Pancreas (tissue), 10 donors: ENCODE measurements at regions not wholly inside any gene's neighbourhood (a gene's known extent, or its start where the extent isn't known, plus 50 kb on each side); places are given as distances from the start of the nearest gene placed in this dataset.

ENCODE experiments used
- ATAC-seq, 4 donors: fragments of 200-7000 bp; cut with Tn5 transposase; one replicate each; pipeline versions ENCODE4 v1.8.0 to v1.9.1; 2020; ENCODE audit warnings: mild to moderate bottlenecking in 4 of 4, moderate library complexity in 4 of 4
- DNase-seq, 6 donors: peaks; one replicate each; pipeline ENCODE4 v3.0.0-alpha.2; 2020
- FAIRE-seq: peaks from 2 replicates; lab custom pipeline; 2012; peaks lifted over from hg19 to GRCh38; lab: Jason Lieb, UNC
- H3K27ac ChIP-seq, 4 donors: fragments of 200-600 bp; sonication (generic); 1 replicate in 3 of 4; 2 replicates in 1 of 4; pipeline versions ENCODE4 v1.5.0 to v1.8.0; 2020
- H3K27me3 ChIP-seq, 4 donors: fragments of 200-600 bp; one replicate each; pipeline ENCODE4 v1.8.0; 2021
- H3K36me3 ChIP-seq, 3 donors: fragments of 200-600 bp; sonication (generic) in 1 of 3; one replicate each; pipeline versions ENCODE4 v1.5.0 to v1.8.0; 2020 to 2021
- H3K4me1 ChIP-seq, 3 donors: fragments of 200-600 bp; one replicate each; pipeline ENCODE4 v1.8.0; 2021
- H3K4me3 ChIP-seq, 4 donors: fragments of 200-600 bp; sonication (generic) in 2 of 4; one replicate each; pipeline versions ENCODE4 v1.5.0 to v1.8.0; 2020 to 2021
- H3K9me3 ChIP-seq, 4 donors: fragments of 200-600 bp; one replicate each; pipeline ENCODE4 v1.8.0; 2021
- CTCF ChIP-seq, 4 donors: fragments of 200-600 bp; sonication (generic) in 3 of 4; IDR thresholded peaks; one replicate each; pipeline versions ENCODE4 v1.5.0 to v1.8.0; 2021; ENCODE audit warnings: antibody characterized with exemption in 4 of 4
- WGBS, 2 donors: extraction: QIAGEN DNeasy Blood & Tissue Kit; methylation state at CpG; one replicate each; pipeline ENCODE4 v1.1.7; 2013; 5-methylcytosine and 5-hydroxymethylcytosine counted together
- intact Hi-C, 3 donors: fragments of 100-400 bp; cut with DNase I; formaldehyde crosslinking; loops; one replicate each; pipeline versions ENCODE4 v1.11.1 to v1.14.2; 2022
- donor health status: healthy with polysubstance abuse.
- donor health status: DM: no; HTN: no; CAD: no; lungs with moderate emphysema.
- donor health status: DM: no; HTN: no; CAD: no.
- donor health status: control.
- donor health status: control.
- donor health status: Bipolar disorder and iron deficiency.
- donor health status: DM: yes; HTN: yes; CAD: no.
- donor health status: DM: no; HTN: no; CAD: no.
- donor health status: DM: no; HTN: no; CAD: no.
- donor health status: DM: yes; HTN: yes; CAD: no.

DNA sequence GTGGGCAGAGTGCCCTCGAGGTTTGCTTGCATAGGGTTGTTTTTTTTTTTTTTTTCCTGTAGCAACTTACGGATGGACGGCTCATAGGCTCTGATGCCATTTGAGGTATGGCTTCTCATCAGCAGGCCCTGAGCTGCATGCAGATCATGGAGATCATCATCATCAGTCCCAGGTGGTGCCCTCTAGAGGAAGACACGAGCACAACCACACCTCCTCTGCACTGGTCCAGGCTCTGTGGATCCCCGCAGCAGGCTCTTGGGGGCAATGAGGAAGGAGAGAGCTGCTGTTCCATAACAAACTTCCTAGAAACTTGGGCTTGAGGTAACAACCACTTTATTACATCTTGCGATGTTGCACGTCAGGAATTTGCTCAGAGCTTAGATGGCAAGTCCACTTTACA lies 132.7 kb upstream of the CXCL12 start:
- Histone ChIP-seq H3K36me3 (no peaks in the 10 kb centered on the region), H3K27ac (no peak overlapping the region), H3K9me3 (no peaks in the 10 kb centered on the region), H3K27me3 (no peaks in the 10 kb centered on the region), H3K4me3 (no peak overlapping the region), H3K4me1 (no peaks in the 10 kb centered on the region)
- peak in 1 of 4 donors; percentile 20 for TF ChIP-seq CTCF (IDR thresholded peaks at IDR 0.05)
- WGBS, 2 donors: 59 to 71% methylated on average over 7 of the region's 7 CpGs
- DNase-seq (no peak), ATAC-seq (no peak), FAIRE-seq (no peak)
- intact Hi-C loops: no loop called here

DNA sequence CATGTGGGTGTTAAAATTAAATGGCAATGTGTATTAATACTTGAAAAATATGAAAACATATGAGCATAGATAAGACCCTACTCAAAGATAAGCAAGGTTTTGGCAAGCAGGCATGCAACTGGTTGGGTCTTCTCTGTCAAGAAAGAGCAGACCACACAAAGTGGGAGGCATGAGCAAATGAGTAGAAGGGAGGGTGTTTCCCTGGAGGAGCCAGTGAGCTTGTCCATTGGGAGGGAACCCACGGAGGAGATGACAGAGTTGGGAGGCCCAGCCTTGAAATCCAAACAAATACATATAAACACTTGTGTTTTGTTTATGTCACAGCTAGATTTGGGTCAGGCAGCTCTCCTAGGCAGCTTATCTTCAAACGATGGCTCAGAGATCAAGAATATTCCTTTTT lies 134.5 kb upstream of the CXCL12 start:
- H3K4me3 ChIP-seq: no peak overlapping the region
- FAIRE-seq (no peak), ATAC-seq (no peak), DNase-seq (no peak)
- H3K27ac ChIP-seq: no peak overlapping the region
- intact Hi-C loops: no loop called here
- H3K4me1 ChIP-seq: no peaks in the 10 kb centered on the region
- no peaks in the 10 kb centered on the region for H3K27me3 ChIP-seq
- TF ChIP-seq CTCF (IDR thresholded peaks at IDR 0.05): no peak
- no peaks in the 10 kb centered on the region for H3K36me3 ChIP-seq
- H3K9me3 ChIP-seq: no peaks in the 10 kb centered on the region
- WGBS, 2 donors: 37 to 64% methylated on average over 2 of the region's 2 CpGs

GRCh38 chr10:44520651-44521050 lies 135.8 kb upstream of the CXCL12 start:
- no peaks in the 10 kb centered on the region for H3K9me3 ChIP-seq
- H3K27me3 ChIP-seq: no peaks in the 10 kb centered on the region
- FAIRE-seq: no peak
- no peaks in the 10 kb centered on the region for H3K36me3 ChIP-seq
- H3K4me1 ChIP-seq: no peaks in the 10 kb centered on the region
- no peak for ATAC-seq
- intact Hi-C loops: no loop called here
- TF ChIP-seq CTCF (IDR thresholded peaks at IDR 0.05): no peak
- H3K27ac ChIP-seq: no peak overlapping the region
- H3K4me3 ChIP-seq: no peak overlapping the region
- 76 to 94% methylated on average over 2 of the region's 2 CpGs for WGBS, 2 donors
- no peak for DNase-seq

DNA sequence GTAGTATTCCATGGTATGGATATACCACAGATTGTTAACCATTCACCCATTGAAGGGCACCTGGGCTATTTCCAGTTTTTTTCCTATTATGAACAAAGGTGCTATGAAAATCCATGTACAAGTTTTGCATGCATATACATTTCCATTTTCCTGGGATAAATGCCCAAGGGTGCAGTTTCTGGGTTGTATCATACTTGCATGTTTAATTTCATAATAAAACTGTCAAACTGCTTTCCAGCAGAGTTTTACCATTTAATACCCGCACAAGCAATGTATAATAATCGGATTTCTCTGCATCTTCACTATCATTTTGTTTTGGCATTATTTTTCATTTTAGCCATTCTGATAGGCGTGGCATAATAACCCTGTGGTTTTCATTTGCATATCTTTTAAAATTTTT lies 154.3 kb upstream of the CXCL12 start:
- Histone ChIP-seq H3K4me3 (no peak overlapping the region), H3K27ac (no peak overlapping the region), H3K9me3 (no peaks in the 10 kb centered on the region), H3K4me1 (no peaks in the 10 kb centered on the region), H3K27me3 (no peaks in the 10 kb centered on the region), H3K36me3 (no peaks in the 10 kb centered on the region)
- no peak for TF ChIP-seq CTCF (IDR thresholded peaks at IDR 0.05)
- ATAC-seq (no peak), DNase-seq (no peak), FAIRE-seq (no peak)
- 89 to 91% methylated on average over 3 of the region's 3 CpGs for WGBS, 2 donors
- intact Hi-C loops: no loop called here

- FAIRE-seq: no peak
- intact Hi-C loops: no loop called here
- H3K4me1 ChIP-seq: no peaks in the 10 kb centered on the region
These were observed 167.8 kb upstream of the CXCL12 start for GRCh38 chr10:44552726-44553125.

More at GRCh38 chr10:44552726-44553125, 167.8 kb upstream of the CXCL12 start:
- Histone ChIP-seq H3K4me3 (no peak overlapping the region), H3K27me3 (no peaks in the 10 kb centered on the region), H3K9me3 (no peaks in the 10 kb centered on the region), H3K36me3 (no peaks in the 10 kb centered on the region), H3K27ac (no peak overlapping the region)
- TF ChIP-seq CTCF (IDR thresholded peaks at IDR 0.05): no peak
- ATAC-seq: peak in 1 of 4 donors; percentile 54
- 69 to 80% methylated on average over 8 of the region's 8 CpGs for WGBS, 2 donors
- DNase-seq: no peak
